Neural progenitor cell (in vitro differentiated cells): ENCODE measurements at regions not wholly inside any gene's neighbourhood (a gene's known extent, or its start where the extent isn't known, plus 50 kb on each side); places are given as distances from the start of the nearest gene placed in this dataset.
"Not testable (repeated sequence)": the region's sequence is repeated elsewhere in the genome, so short reads cannot be mapped to it uniquely, and the experiment has no call there.

ENCODE experiments used
- DNase-seq: peaks from one replicate; pipeline ENCODE4 v3.0.0-alpha.2; 2016; ENCODE audit warnings: low spot score
- H2AFZ ChIP-seq: fragments of 200-600 bp; sonication (generic); replicated peaks from 2 replicates; pipeline ENCODE4 v1.6.1; 2016; ENCODE audit warnings: antibody characterized with exemption
- H3F3A ChIP-seq: fragments of 200-600 bp; sonication (generic); 2 replicates; pipeline ENCODE4 v1.6.1; 2016; ENCODE audit warnings: antibody characterized with exemption, low read depth
- H3K27ac ChIP-seq: fragments of 200-600 bp; sonication (generic); 2 replicates; pipeline ENCODE4 v1.5.1; 2016; ENCODE audit warnings: mild to moderate bottlenecking
- H3K27me3 ChIP-seq: fragments of 200-600 bp; sonication (generic); 2 replicates; pipeline ENCODE4 v1.6.1; 2016; ENCODE audit warnings: mild to moderate bottlenecking, moderate library complexity
- H3K36me3 ChIP-seq: fragments of 200-600 bp; sonication (generic); 2 replicates; pipeline ENCODE4 v1.5.1; 2016
- H3K4me1 ChIP-seq: fragments of 200-600 bp; sonication (generic); 2 replicates; pipeline ENCODE4 v1.6.1; 2016; ENCODE audit warnings: mixed run types
- H3K4me2 ChIP-seq: fragments of 200-600 bp; sonication (generic); 2 replicates; pipeline ENCODE4 v1.6.1; 2016
- H3K4me3 ChIP-seq: fragments of 200-600 bp; sonication (generic); 2 replicates; pipeline ENCODE4 v1.5.1; 2016
- H3K79me2 ChIP-seq: fragments of 200-600 bp; sonication (generic); 2 replicates; pipeline ENCODE4 v1.6.1; 2016; ENCODE audit warnings: low read depth
- H3K9ac ChIP-seq: fragments of 200-600 bp; sonication (generic); 2 replicates; pipeline ENCODE4 v1.6.1; 2016
- H3K9me3 ChIP-seq: fragments of 200-600 bp; sonication (generic); 2 replicates; pipeline ENCODE4 v1.5.1; 2016; ENCODE audit warnings: low read depth
- H4K20me1 ChIP-seq: fragments of 200-600 bp; sonication (generic); 2 replicates; pipeline ENCODE4 v1.6.1; 2016; ENCODE audit warnings: low read depth
- H3K27ac Mint-ChIP-seq: 3 replicates; pipeline ENCODE4 v1.8.0; 2021; ENCODE audit warnings: mixed read lengths
- H3K27me3 Mint-ChIP-seq: 2 replicates; pipeline ENCODE4 v1.8.0; 2022; ENCODE audit warnings: low read depth, mild to moderate bottlenecking, inconsistent platforms, moderate library complexity, mixed read lengths; ENCODE audit not compliant: insufficient read depth
- H3K36me3 Mint-ChIP-seq: 3 replicates; pipeline ENCODE4 v1.8.0; 2021; ENCODE audit warnings: mixed read lengths
- H3K4me1 Mint-ChIP-seq: 3 replicates; pipeline ENCODE4 v1.8.0; 2021; ENCODE audit warnings: mixed read lengths
- H3K4me3 Mint-ChIP-seq: 3 replicates; pipeline ENCODE4 v1.8.0; 2021; ENCODE audit warnings: mild to moderate bottlenecking, moderate library complexity, mixed read lengths
- H3K9me3 Mint-ChIP-seq: 3 replicates; pipeline ENCODE4 v1.8.0; 2020; ENCODE audit warnings: mixed read lengths
- CTCF ChIP-seq: fragments of 200-600 bp; sonication (generic); IDR thresholded peaks from 2 replicates; pipeline ENCODE4 v1.5.1; 2017; ENCODE audit warnings: antibody characterized with exemption, mild to moderate bottlenecking
- EZH2 ChIP-seq: fragments of 200-600 bp; sonication (generic); IDR thresholded peaks from 2 replicates; pipeline ENCODE4 v1.6.1; 2017; ENCODE audit warnings: antibody characterized with exemption, mild to moderate bottlenecking, moderate library complexity
- EZH2phosphoT487 ChIP-seq: fragments of 200-600 bp; sonication (generic); IDR thresholded peaks from 2 replicates; pipeline ENCODE4 v1.6.1; 2017; ENCODE audit warnings: antibody characterized with exemption

DNA sequence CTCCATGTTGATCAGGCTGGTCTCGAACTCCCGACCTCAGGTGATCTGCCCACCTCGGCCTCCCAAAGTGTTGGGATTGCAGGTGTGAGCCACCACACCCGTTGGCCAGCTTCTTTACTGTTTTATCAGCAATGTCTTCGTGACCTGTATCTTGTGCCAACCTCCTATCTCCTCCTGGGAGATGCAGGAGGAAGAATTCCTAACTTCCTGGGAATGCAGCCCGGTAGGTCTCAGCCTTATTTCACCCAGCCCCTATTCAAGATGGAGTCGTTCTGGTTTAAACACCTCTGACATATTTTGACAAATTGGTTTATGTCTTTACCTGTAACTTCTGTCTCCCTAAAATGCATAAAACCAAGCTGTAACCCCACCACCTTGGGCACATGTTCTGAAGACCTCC is 491.3 kb upstream of the AUTS2 start:
- not testable (repeated sequence) for H3K4me3 ChIP-seq, H3K9me3 ChIP-seq, H3K4me1 Mint-ChIP-seq, H3K9ac ChIP-seq, H3K27me3 Mint-ChIP-seq, H3K4me3 Mint-ChIP-seq, H3K36me3 ChIP-seq, H3K27me3 ChIP-seq, H2AFZ ChIP-seq, H3K9me3 Mint-ChIP-seq, H3K27ac Mint-ChIP-seq, H3F3A ChIP-seq, DNase-seq, H3K79me2 ChIP-seq, H3K4me2 ChIP-seq, H3K36me3 Mint-ChIP-seq, H3K27ac ChIP-seq, H4K20me1 ChIP-seq, H3K4me1 ChIP-seq

DNA sequence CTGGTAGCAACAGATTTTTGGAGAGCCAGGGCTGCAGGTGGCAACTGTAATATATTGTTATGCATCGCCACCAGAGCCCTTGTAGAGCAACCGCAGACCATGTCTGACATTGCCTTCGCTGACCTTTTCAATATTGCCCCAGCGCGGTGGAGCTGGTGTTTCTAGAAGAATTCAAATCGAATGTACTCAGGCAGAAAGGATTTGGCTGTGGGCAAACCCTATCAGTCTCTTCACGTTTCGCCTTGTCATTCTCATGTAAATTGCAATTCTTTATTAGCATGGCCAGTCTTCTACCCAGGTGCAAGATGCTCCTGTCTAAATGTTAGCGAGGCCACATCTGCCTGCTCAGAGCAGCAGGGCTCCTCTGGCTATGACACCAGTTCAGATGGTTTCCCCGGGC is 490.2 kb upstream of the AUTS2 start:
- peaks cover 8% of the 10 kb centered on the region for H3K4me1 Mint-ChIP-seq

DNA sequence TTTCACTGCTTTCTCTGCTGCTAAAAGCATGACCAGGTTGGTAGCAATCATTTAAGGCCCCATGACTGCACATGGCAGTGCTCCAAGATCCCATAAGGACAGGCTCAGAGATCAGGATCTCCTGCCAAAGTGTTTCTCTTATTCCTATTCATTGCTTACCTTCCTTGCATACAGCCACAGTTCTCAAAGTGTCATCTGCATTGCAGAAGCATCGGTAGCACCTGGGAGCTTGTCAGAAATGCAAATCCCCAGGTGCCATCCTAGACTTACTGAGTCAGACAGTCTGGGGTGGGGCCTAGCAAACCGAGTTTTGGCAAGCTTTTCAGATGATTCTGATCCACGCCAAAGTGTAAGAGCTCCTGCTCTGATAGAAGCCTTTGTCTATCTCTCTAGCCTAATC is 489.0 kb upstream of the AUTS2 start:
- Histone ChIP-seq H3K27me3 (no peaks in the 10 kb centered on the region), H3K4me1 (no peaks in the 10 kb centered on the region), H3K4me3 (no peak overlapping the region), H3K4me2 (no peak overlapping the region), H4K20me1 (no peaks in the 10 kb centered on the region), H3K79me2 (no peaks in the 10 kb centered on the region), H2AFZ (no peak overlapping the region), H3K9ac (no peak overlapping the region), H3F3A (no peaks in the 10 kb centered on the region), H3K27ac (no peak overlapping the region), H3K9me3 (no peaks in the 10 kb centered on the region), H3K36me3 (no peaks in the 10 kb centered on the region)
- DNase-seq = no peak
- peaks cover 8% of the 10 kb centered on the region for H3K4me1 Mint-ChIP-seq
- no peak for TF ChIP-seq EZH2
- no peak for TF ChIP-seq EZH2phosphoT487
- no peak for TF ChIP-seq CTCF
- H3K4me3 Mint-ChIP-seq = no peak overlapping the region
- no peaks in the 10 kb centered on the region for H3K36me3 Mint-ChIP-seq
- no peak overlapping the region for H3K27ac Mint-ChIP-seq
- H3K9me3 Mint-ChIP-seq = peaks cover 6% of the 10 kb centered on the region
- peaks cover 4% of the 10 kb centered on the region for H3K27me3 Mint-ChIP-seq

More for the DNA sequence above, 490.2 kb upstream of the AUTS2 start:
- Histone ChIP-seq H3K27ac (no peak overlapping the region), H3K9me3 (no peaks in the 10 kb centered on the region), H3K4me3 (no peak overlapping the region), H2AFZ (no peak overlapping the region), H3K79me2 (no peaks in the 10 kb centered on the region), H3K4me1 (peaks cover 6% of the 10 kb centered on the region), H3K9ac (no peak overlapping the region), H4K20me1 (no peaks in the 10 kb centered on the region), H3F3A (no peaks in the 10 kb centered on the region), H3K36me3 (no peaks in the 10 kb centered on the region), H3K4me2 (no peak overlapping the region), H3K27me3 (no peaks in the 10 kb centered on the region)
- Mint-ChIP-seq H3K4me3 (no peak overlapping the region), H3K9me3 (peaks cover under 1% of the 10 kb centered on the region), H3K27ac (no peak overlapping the region), H3K36me3 (no peaks in the 10 kb centered on the region), H3K27me3 (peaks cover 5% of the 10 kb centered on the region)
- peak; percentile 11 for DNase-seq
- TF ChIP-seq CTCF (no peak), EZH2 (no peak), EZH2phosphoT487 (no peak)

- no peaks in the 10 kb centered on the region for H3K36me3 ChIP-seq
- no peak overlapping the region for H3K4me2 ChIP-seq
- no peaks in the 10 kb centered on the region for H4K20me1 ChIP-seq
- no peak for TF ChIP-seq EZH2phosphoT487
- no peak for TF ChIP-seq EZH2
- no peak for TF ChIP-seq CTCF
- H3K9ac ChIP-seq = no peak overlapping the region
- Mint-ChIP-seq H3K27ac (no peak overlapping the region), H3K27me3 (peaks cover 4% of the 10 kb centered on the region), H3K4me3 (no peak overlapping the region), H3K36me3 (no peaks in the 10 kb centered on the region), H3K9me3 (peaks cover 6% of the 10 kb centered on the region), H3K4me1 (peaks cover 8% of the 10 kb centered on the region)
- no peak overlapping the region for H3K4me3 ChIP-seq
- no peak overlapping the region for H3K27ac ChIP-seq
- H3K4me1 ChIP-seq = no peaks in the 10 kb centered on the region
- no peak for DNase-seq
- no peaks in the 10 kb centered on the region for H3K27me3 ChIP-seq
- H2AFZ ChIP-seq = no peak overlapping the region
- H3K79me2 ChIP-seq = no peaks in the 10 kb centered on the region
- H3K9me3 ChIP-seq = no peaks in the 10 kb centered on the region
- no peaks in the 10 kb centered on the region for H3F3A ChIP-seq
Measured at GRCh38 chr7:69109879-69110278, 488.4 kb upstream of the AUTS2 start.
